ENCODE measurements at regions not wholly inside any gene's neighbourhood (a gene's known extent, or its start where the extent isn't known, plus 50 kb on each side); places are given as distances from the start of the nearest gene placed in this dataset.

DNA sequence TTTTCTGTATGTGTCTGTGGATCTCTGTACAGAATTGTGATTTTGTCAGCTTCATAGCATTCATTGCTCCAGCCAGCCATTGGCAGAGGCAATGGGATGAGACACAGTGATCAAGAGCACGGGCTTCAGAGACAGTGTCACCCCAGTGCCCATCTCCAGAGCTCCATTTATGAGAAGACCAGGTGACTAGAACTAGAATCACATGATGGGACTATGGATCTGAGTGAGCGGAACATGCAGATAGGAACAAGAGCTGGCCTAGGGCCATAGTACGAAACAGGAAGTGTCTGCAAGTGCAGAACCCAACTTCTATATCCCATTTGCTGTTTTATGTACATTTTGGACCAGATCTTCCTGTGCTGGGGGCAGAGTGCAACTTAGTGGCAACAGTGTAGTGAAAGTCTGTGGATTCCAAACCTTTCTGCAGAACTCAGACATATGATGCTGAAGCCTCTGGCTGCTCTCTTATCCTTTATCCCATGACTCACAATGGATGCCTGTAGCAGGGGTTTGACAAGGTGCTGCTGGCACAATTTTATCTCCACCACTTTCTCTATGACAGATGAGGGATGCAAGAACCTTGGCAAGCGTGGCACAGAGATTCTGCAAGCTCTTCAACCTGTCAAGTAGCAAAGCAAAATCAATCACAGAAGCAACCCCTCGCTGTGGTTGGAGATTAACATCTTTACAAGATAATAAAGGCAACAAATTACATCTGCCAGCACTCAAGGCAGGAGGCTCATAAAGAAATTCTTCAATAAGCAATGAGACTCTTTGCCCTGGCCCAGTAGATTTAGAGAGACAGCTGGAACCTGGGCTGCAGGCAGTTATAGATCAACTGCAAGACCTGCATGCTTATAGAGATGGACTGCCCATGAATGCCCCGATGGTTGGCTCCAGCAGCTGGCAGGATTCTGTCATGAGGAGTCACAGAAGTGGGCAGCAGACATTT lies 681.3 kb downstream of the TNS3 start:
- TF ChIP-seq, protein P1, sequence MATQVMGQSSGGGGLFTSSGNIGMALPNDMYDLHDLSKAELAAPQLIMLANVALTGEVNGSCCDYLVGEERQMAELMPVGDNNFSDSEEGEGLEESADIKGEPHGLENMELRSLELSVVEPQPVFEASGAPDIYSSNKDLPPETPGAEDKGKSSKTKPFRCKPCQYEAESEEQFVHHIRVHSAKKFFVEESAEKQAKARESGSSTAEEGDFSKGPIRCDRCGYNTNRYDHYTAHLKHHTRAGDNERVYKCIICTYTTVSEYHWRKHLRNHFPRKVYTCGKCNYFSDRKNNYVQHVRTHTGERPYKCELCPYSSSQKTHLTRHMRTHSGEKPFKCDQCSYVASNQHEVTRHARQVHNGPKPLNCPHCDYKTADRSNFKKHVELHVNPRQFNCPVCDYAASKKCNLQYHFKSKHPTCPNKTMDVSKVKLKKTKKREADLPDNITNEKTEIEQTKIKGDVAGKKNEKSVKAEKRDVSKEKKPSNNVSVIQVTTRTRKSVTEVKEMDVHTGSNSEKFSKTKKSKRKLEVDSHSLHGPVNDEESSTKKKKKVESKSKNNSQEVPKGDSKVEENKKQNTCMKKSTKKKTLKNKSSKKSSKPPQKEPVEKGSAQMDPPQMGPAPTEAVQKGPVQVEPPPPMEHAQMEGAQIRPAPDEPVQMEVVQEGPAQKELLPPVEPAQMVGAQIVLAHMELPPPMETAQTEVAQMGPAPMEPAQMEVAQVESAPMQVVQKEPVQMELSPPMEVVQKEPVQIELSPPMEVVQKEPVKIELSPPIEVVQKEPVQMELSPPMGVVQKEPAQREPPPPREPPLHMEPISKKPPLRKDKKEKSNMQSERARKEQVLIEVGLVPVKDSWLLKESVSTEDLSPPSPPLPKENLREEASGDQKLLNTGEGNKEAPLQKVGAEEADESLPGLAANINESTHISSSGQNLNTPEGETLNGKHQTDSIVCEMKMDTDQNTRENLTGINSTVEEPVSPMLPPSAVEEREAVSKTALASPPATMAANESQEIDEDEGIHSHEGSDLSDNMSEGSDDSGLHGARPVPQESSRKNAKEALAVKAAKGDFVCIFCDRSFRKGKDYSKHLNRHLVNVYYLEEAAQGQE (IDR thresholded peaks at IDR 0.05; ENCODE audit: insufficient read depth in 1 of 2, low read depth in 2 of 2, low read length in 2 of 2) = no peak
- TF ChIP-seq POLR2AphosphoS5 (IDR thresholded peaks at IDR 0.05; ENCODE audit: low read depth, low read length) = no peak
- no peak for TF ChIP-seq TAF1 (IDR thresholded peaks at IDR 0.05; ENCODE audit: borderline replicate concordance, insufficient read depth, low read length)
- TF ChIP-seq SIN3A (IDR thresholded peaks at IDR 0.05; ENCODE audit: borderline replicate concordance, insufficient read depth, low read length) = no peak
